ENCODE measurements at regions not wholly inside any gene's neighbourhood (a gene's known extent, or its start where the extent isn't known, plus 50 kb on each side); places are given as distances from the start of the nearest gene placed in this dataset.

GRCh38 chr21:18070392-18070791 lies 174.2 kb upstream of the CHODL start:
- TF ChIP-seq, protein P1, sequence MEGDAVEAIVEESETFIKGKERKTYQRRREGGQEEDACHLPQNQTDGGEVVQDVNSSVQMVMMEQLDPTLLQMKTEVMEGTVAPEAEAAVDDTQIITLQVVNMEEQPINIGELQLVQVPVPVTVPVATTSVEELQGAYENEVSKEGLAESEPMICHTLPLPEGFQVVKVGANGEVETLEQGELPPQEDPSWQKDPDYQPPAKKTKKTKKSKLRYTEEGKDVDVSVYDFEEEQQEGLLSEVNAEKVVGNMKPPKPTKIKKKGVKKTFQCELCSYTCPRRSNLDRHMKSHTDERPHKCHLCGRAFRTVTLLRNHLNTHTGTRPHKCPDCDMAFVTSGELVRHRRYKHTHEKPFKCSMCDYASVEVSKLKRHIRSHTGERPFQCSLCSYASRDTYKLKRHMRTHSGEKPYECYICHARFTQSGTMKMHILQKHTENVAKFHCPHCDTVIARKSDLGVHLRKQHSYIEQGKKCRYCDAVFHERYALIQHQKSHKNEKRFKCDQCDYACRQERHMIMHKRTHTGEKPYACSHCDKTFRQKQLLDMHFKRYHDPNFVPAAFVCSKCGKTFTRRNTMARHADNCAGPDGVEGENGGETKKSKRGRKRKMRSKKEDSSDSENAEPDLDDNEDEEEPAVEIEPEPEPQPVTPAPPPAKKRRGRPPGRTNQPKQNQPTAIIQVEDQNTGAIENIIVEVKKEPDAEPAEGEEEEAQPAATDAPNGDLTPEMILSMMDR (IDR thresholded peaks at IDR 0.05) = no peak
- TF ChIP-seq ZFX (IDR thresholded peaks at IDR 0.05; ENCODE audit: borderline replicate concordance) = no peak
